ENCODE measurements at regions not wholly inside any gene's neighbourhood (a gene's known extent, or its start where the extent isn't known, plus 50 kb on each side); places are given as distances from the start of the nearest gene placed in this dataset.

GRCh38 chr10:88095223-88095721 is 231.8 kb downstream of the PTEN start:
- no peak overlapping the region for H3K4me3 ChIP-seq (ENCODE audit: low read depth, low read length)
- no peaks in the 10 kb centered on the region for H3K9me3 ChIP-seq
- DNase-seq, result no peak
- no peaks in the 10 kb centered on the region for H3K36me3 ChIP-seq
- TF ChIP-seq, protein P1, sequence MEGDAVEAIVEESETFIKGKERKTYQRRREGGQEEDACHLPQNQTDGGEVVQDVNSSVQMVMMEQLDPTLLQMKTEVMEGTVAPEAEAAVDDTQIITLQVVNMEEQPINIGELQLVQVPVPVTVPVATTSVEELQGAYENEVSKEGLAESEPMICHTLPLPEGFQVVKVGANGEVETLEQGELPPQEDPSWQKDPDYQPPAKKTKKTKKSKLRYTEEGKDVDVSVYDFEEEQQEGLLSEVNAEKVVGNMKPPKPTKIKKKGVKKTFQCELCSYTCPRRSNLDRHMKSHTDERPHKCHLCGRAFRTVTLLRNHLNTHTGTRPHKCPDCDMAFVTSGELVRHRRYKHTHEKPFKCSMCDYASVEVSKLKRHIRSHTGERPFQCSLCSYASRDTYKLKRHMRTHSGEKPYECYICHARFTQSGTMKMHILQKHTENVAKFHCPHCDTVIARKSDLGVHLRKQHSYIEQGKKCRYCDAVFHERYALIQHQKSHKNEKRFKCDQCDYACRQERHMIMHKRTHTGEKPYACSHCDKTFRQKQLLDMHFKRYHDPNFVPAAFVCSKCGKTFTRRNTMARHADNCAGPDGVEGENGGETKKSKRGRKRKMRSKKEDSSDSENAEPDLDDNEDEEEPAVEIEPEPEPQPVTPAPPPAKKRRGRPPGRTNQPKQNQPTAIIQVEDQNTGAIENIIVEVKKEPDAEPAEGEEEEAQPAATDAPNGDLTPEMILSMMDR (IDR thresholded peaks at IDR 0.05; ENCODE audit: low read depth, low read length), result no peak
- H3K4me1 ChIP-seq, result peaks cover 4% of the 10 kb centered on the region; the same call in 1 of the 2 replicates
- H3K27me3 ChIP-seq, result no peaks in the 10 kb centered on the region

- Histone ChIP-seq H3K36me3 (no peaks in the 10 kb centered on the region), H3K9me3 (no peaks in the 10 kb centered on the region), H3K4me3 (ENCODE audit: low read depth, low read length) (no peak overlapping the region), H3K4me1 (peaks cover 4% of the 10 kb centered on the region; the same call in 1 of the 2 replicates), H3K27me3 (no peaks in the 10 kb centered on the region)
- TF ChIP-seq, protein P1 (IDR thresholded peaks at IDR 0.05; ENCODE audit: low read depth, low read length), result no peak
- DNase-seq, result no peak
Measured at GRCh38 chr10:88095778-88096431, 232.5 kb downstream of the PTEN start.

GRCh38 chr10:88097092-88097516 is 233.7 kb downstream of the PTEN start:
- no peaks in the 10 kb centered on the region for H3K36me3 ChIP-seq
- peaks cover 4% of the 10 kb centered on the region; the same call in 1 of the 2 replicates for H3K4me1 ChIP-seq
- H3K4me3 ChIP-seq (ENCODE audit: low read depth, low read length), result no peak overlapping the region
- TF ChIP-seq, protein P1 (IDR thresholded peaks at IDR 0.05; ENCODE audit: low read depth, low read length), result no peak
- no peak for DNase-seq
- H3K9me3 ChIP-seq, result no peaks in the 10 kb centered on the region
- no peaks in the 10 kb centered on the region for H3K27me3 ChIP-seq

DNA sequence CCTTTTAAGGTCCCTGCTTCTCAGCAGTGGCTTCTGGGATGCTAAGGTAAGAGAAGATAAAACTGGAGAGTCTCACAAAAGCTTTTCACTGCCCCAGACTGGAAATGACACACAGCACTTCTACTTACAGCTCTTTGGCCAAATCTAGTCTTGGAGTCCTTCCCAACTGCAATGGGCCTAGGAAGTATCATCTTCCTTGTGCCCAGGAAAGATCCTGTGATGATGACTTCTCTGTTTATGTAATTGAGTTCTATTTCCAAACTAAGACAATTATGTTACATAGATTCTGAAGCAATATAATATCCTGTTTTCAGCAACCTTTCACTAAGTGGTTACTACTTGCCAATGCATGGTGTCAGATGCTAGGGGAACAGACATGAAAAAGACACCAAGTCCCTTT is 234.1 kb downstream of the PTEN start:
- TF ChIP-seq, protein P1 (IDR thresholded peaks at IDR 0.05; ENCODE audit: low read depth, low read length), result no peak
- H3K4me1 ChIP-seq, result peaks cover 4% of the 10 kb centered on the region; the same call in 1 of the 2 replicates
- no peak for DNase-seq
- no peaks in the 10 kb centered on the region for H3K9me3 ChIP-seq
- no peaks in the 10 kb centered on the region for H3K36me3 ChIP-seq
- no peaks in the 10 kb centered on the region for H3K27me3 ChIP-seq
- no peak overlapping the region for H3K4me3 ChIP-seq (ENCODE audit: low read depth, low read length)

- no peaks in the 10 kb centered on the region for H3K4me1 ChIP-seq
- TF ChIP-seq, protein P1 (IDR thresholded peaks at IDR 0.05; ENCODE audit: low read depth, low read length), result no peak
- H3K9me3 ChIP-seq, result no peaks in the 10 kb centered on the region
- DNase-seq, result no peak
- H3K27me3 ChIP-seq, result no peaks in the 10 kb centered on the region
- H3K36me3 ChIP-seq, result no peaks in the 10 kb centered on the region
- no peak overlapping the region for H3K4me3 ChIP-seq (ENCODE audit: low read depth, low read length)
Measured at GRCh38 chr10:88100281-88100680, 236.9 kb downstream of the PTEN start.

- TF ChIP-seq, protein P1 (IDR thresholded peaks at IDR 0.05; ENCODE audit: low read depth, low read length), result no peak
- Histone ChIP-seq H3K9me3 (no peaks in the 10 kb centered on the region), H3K4me1 (no peaks in the 10 kb centered on the region), H3K27me3 (no peaks in the 10 kb centered on the region), H3K36me3 (no peaks in the 10 kb centered on the region), H3K4me3 (ENCODE audit: low read depth, low read length) (no peak overlapping the region)
- no peak for DNase-seq
Measured at GRCh38 chr10:88101666-88102065, 238.2 kb downstream of the PTEN start.
